SKM-1 treated with dmso at 0.1 percent for 144 hours (cell line): ENCODE measurements at regions not wholly inside any gene's neighbourhood (a gene's known extent, or its start where the extent isn't known, plus 50 kb on each side); places are given as distances from the start of the nearest gene placed in this dataset.

ENCODE experiments used
- DNase-seq: peaks from one replicate; lab custom pipeline; 2025; ENCODE audit not compliant: unreplicated experiment; lab: John Stamatoyannopoulos, UW

DNA sequence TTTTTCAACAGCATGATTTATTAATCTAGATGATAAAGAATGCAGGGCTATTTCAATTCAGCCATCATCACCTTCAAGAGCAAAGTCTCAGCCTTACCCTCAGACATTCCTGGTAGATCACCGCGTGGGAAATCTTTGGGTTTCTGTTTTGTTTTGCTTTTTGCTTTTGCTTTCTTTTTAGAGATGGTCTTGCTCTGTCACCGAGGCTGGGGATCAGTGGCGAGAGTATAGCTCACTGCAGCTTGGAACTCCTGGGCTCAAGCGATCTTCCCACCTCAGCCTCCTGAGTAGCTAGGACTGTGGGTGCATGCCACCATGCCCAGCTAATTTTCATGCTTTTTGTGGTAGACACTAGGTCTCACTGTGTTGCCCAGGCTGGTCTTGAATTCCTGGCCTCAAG is 289.7 kb downstream of the AJAP1 start:
- DNase-seq: no peak

- DNase-seq: no peak
Measured at GRCh38 chr1:4939266-4939665, 284.9 kb downstream of the AJAP1 start.

DNA sequence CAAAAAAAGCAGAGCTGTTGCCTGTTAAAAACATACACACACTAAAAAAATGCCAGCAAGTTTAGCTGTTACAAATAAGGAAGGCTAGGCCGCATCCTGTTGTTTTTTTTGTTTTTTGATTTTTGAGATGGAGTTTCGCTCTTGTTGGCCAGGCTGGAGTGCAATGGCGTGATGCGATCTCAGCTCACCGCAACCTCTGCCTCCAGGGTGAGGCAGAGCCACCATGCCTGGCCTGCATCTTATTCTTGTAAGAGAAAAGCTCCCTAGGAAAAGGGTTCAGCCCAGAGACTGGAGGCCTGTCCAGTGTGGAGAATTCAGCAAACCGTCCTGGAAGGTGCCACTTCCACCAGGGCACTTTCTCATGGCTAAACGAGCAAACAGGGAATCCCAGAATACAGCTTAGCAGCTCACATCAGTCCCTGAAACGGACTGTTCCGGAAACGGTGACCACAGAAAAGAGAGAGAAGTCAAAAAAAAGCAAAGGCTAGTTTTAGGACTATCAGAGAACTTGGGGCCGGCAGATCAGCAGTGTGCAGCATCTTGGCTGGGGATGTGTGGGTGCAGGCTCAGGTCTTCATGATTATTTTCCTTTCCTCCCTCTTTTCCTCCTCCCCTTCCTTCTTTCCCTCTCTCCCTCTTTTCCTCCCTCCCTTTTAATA is 283.6 kb downstream of the AJAP1 start:
- no peak for DNase-seq

- DNase-seq: no peak
Measured at GRCh38 chr1:4935807-4936206, 281.4 kb downstream of the AJAP1 start.

- DNase-seq: no peak
Measured at GRCh38 chr1:4933232-4933631, 278.8 kb downstream of the AJAP1 start.

DNA sequence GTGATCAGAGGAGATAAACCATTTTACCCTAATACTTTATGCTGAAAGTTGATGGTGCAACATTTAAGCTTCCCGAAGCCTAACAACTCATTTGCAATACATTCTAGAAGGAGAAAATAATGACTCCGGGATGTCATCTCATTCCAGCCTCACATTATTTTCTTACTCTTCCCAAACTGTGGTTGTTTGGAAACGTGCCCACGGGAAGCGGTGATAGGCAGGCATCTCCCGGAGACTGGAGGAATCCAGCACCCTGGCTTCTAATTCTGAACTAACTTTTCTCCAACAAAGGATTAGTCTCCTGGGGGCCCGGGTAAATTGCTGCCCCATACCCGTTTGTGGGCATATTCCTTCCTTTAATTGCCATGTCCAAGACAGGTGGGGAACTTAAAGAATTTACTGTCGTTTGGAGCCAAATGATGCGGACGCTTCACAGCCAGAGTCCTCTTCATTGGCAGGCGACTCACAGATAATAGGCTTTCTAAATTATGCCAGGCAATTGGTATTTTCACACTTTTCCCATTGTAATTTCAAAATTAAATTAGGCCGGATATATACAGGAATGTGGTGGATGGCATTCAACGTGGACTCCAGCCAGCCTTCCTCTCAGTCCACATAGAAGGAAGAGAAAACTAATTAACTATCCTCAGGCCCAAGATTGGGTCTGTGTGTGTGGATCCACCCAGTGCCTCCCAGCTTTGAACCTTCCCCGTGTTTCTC is 278.1 kb downstream of the AJAP1 start:
- DNase-seq: no peak

- no peak for DNase-seq
Measured at GRCh38 chr1:4931486-4931885, 277.1 kb downstream of the AJAP1 start.

- DNase-seq: no peak
Measured at GRCh38 chr1:4928186-4928585, 273.8 kb downstream of the AJAP1 start.

DNA sequence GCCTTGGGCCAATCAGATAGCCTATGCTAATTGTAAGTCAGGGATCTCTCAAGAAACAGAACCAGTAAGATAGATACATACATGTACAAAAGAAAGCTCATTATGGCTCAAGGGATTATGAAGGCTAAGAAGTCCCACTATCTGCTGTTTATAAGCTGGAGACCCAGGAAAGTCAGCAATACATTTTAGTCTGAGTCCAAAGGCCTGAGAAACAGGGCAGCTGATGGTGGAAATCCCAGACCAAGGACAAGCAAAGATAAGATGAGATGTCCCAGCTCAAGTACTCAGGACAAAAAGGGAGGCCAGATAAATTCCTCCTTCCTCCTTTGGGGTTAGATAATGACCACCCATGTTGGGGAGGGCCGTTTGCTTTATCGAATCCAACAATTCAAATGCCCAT is 269.9 kb downstream of the AJAP1 start:
- no peak for DNase-seq

GRCh38 chr1:4916610-4917009 is 262.2 kb downstream of the AJAP1 start:
- no peak for DNase-seq

- DNase-seq: no peak
Measured at GRCh38 chr1:4915154-4915553, 260.7 kb downstream of the AJAP1 start.

- DNase-seq: no peak
Measured at GRCh38 chr1:4908486-4908885, 254.1 kb downstream of the AJAP1 start.

- DNase-seq: no peak
Measured at GRCh38 chr1:4894566-4894965, 240.2 kb downstream of the AJAP1 start.

DNA sequence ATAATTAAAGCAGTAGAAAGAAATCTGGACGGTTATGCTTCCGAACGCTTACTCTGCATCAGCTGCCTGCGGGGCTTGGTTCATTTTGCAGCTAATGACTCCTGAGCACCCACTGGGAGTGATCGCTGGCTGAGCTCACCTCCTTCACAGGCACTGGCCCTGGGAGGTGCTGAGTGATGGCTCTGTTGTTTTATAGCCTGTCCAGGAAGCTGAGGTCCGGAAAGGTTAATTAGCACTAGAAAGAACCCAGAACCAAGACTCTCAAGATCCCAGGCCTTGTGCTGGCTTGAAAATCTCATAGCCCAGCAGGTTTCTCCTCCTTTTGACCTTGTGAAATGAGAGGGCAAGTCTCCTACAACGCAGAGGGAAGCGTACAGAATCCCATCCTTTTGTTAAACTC is 226.2 kb downstream of the AJAP1 start:
- no peak for DNase-seq

- DNase-seq: no peak
Measured at GRCh38 chr1:4877426-4877825, 223.0 kb downstream of the AJAP1 start.

DNA sequence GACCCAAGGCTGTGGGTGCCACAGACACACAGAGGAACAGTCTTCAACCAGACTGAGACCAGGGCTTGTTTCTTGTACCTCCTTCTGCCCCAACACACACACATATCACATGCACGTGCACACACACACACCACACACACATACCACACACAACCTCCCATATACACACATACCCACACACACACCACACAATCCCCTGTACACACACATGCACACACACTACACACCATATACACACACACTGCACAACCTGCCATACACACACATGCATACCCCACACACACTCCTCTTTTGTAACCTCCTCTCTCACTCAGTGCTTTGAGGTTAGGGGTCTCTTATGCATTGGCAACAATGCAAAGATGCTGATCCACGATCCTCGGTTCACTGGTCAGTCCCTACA is 217.0 kb downstream of the AJAP1 start:
- DNase-seq: no peak

GRCh38 chr1:4868521-4868920 is 214.1 kb downstream of the AJAP1 start:
- DNase-seq: no peak

- DNase-seq: no peak
Measured at GRCh38 chr1:4856396-4856795, 202.0 kb downstream of the AJAP1 start.

- no peak for DNase-seq
Measured at GRCh38 chr1:4854367-4854766, 200.0 kb downstream of the AJAP1 start.

GRCh38 chr1:4853904-4854303 is 199.5 kb downstream of the AJAP1 start:
- no peak for DNase-seq

DNA sequence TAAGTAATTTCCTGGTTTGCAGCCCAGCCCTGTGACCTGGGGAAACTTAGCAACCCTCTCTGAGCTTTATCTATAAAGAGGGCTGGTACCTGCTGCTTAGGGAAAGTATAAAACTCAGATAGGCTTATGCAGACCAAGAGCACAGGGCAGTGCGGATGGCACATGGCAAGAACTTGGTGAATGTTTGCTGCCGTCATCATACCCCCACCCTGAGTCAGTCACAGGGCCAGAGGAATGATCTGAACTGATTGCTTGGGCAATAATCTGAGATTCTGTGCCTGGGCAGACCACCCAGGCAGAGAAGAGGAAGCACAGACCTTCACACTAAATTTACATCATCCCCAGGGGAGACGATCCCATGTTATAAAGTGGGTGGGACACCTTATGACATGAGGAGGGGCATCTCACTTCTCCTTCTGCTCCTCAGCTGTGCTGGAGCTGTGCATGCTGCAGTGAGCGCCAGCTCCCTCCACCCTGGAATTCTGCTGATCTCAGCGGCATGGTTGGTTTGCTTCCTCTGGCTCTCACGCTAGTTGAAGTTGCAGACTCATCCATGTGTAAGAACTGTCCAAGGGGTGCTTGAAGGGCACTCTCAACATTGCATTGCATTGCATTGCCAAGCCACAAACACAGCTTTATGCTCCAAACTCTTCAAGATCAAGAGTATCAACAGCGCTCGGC is 197.1 kb downstream of the AJAP1 start:
- DNase-seq: no peak

GRCh38 chr1:4848431-4848830 is 194.0 kb downstream of the AJAP1 start:
- DNase-seq: no peak
